Panc1 (cell line): ENCODE measurements at regions not wholly inside any gene's neighbourhood (a gene's known extent, or its start where the extent isn't known, plus 50 kb on each side); places are given as distances from the start of the nearest gene placed in this dataset.

Source experiments
- ATAC-seq: fragments of 200-7000 bp; cut with Tn5 transposase; 2 replicates; pipeline ENCODE4 v1.9.1; 2020; ENCODE audit warnings: mild to moderate bottlenecking, moderate library complexity
- BruUV-seq: library from RNA; stranded (reverse); fragments of 400-500 nt; replicated peaks from 2 replicates; lab custom pipeline; 2021; lab: Mats Ljungman, UMichigan
- CTCF ChIA-PET: fragments of 300-600 bp; sonication (Branson Sonifier 250); formaldehyde crosslinking; loops from one replicate; lab custom pipeline; 2022; ENCODE audit warnings: antibody characterized with exemption; lab: Charles Lee
- POLR2A ChIA-PET: fragments of 300-600 bp; sonication (Branson Sonifier 250); formaldehyde crosslinking; loops from one replicate; lab custom pipeline; 2022; ENCODE audit warnings: antibody characterized with exemption; lab: Charles Lee
- DNase-seq: peaks from one replicate; pipeline ENCODE4 v3.0.0-alpha.2; 2010; ENCODE audit warnings: low read depth, low spot score
- H3K27ac ChIP-seq: 2 replicates; pipeline ENCODE4 v1.5.1; 2011; ENCODE audit warnings: mild to moderate bottlenecking, low read length, inconsistent platforms
- H3K27me3 ChIP-seq: fragments of 200-500 bp; sonication (Bioruptor generic); 2 replicates; pipeline ENCODE4 v1.6.0; 2014; ENCODE audit warnings: low read length, inconsistent platforms; ENCODE audit not compliant: control insufficient read depth, insufficient read depth
- H3K36me3 ChIP-seq: fragments of 200-500 bp; sonication (Bioruptor generic); 2 replicates; pipeline ENCODE4 v1.5.1; 2014; ENCODE audit warnings: inconsistent platforms, mild to moderate bottlenecking, low read length, moderate library complexity; ENCODE audit not compliant: control insufficient read depth, insufficient read depth
- H3K4me1 ChIP-seq: 2 replicates; pipeline ENCODE4 v1.5.1; 2011; ENCODE audit warnings: inconsistent platforms, mild to moderate bottlenecking, low read length, moderate library complexity; ENCODE audit not compliant: control insufficient read depth, insufficient read depth
- H3K4me3 ChIP-seq, 2 experiments: 2 replicates each; pipeline ENCODE4 v1.5.1; 2011 to 2012; ENCODE audit warnings: low read depth in 2 of 2, low read length in 2 of 2, mild to moderate bottlenecking in 2 of 2, inconsistent platforms in 1 of 2, moderate library complexity in 1 of 2
- H3K9me3 ChIP-seq: fragments of 200-500 bp; sonication (Bioruptor generic); 2 replicates; pipeline ENCODE4 v1.5.1; 2014; ENCODE audit warnings: low read depth, mild to moderate bottlenecking, inconsistent platforms, low read length, moderate library complexity; ENCODE audit not compliant: control insufficient read depth, insufficient read depth
- POLR2AphosphoS5 ChIP-seq: IDR thresholded peaks from 2 replicates; pipeline ENCODE4 v1.6.1; 2012; ENCODE audit warnings: mild to moderate bottlenecking, low read depth, low read length, moderate library complexity
- SIN3A ChIP-seq: IDR thresholded peaks from 2 replicates; pipeline ENCODE4 v1.6.1; 2012; ENCODE audit warnings: low read depth, mild to moderate bottlenecking, low read length, moderate library complexity, borderline replicate concordance; ENCODE audit not compliant: insufficient read depth
- TCF7L2 ChIP-seq: IDR thresholded peaks from 2 replicates; pipeline ENCODE4 v1.6.1; 2011; ENCODE audit warnings: mild to moderate bottlenecking, low read depth, low read length, inconsistent platforms
- in situ Hi-C: cut with HindIII; loops from 2 replicates; pipeline ENCODE4 v1.10.0; 2016; ENCODE audit warnings: low sequenced_read_pairs, low pct_unique_long_range_greater_than_20kb
- intact Hi-C: fragments of 100-400 bp; cut with micrococcal nuclease; formaldehyde crosslinking; loops from one replicate; pipeline ENCODE4 v1.10.0; 2022; ENCODE audit not compliant: unreplicated experiment
- TF ChIP-seq, protein P1 (sequence below), 2 experiments: IDR thresholded peaks; 2 replicates each; pipeline ENCODE4 v1.6.1; 2011 to 2012; ENCODE audit warnings: low read depth in 2 of 2, control low read depth in 1 of 2, low read length in 1 of 2, mild to moderate bottlenecking in 1 of 2, moderate library complexity in 1 of 2; ENCODE audit not compliant: insufficient read depth in 1 of 2
- TF ChIP-seq, protein P2 (sequence below): fragments of 450-650 bp; IDR thresholded peaks from 2 replicates; pipeline ENCODE4 v1.5.1; 2017; ENCODE audit warnings: mild to moderate bottlenecking

DNA sequence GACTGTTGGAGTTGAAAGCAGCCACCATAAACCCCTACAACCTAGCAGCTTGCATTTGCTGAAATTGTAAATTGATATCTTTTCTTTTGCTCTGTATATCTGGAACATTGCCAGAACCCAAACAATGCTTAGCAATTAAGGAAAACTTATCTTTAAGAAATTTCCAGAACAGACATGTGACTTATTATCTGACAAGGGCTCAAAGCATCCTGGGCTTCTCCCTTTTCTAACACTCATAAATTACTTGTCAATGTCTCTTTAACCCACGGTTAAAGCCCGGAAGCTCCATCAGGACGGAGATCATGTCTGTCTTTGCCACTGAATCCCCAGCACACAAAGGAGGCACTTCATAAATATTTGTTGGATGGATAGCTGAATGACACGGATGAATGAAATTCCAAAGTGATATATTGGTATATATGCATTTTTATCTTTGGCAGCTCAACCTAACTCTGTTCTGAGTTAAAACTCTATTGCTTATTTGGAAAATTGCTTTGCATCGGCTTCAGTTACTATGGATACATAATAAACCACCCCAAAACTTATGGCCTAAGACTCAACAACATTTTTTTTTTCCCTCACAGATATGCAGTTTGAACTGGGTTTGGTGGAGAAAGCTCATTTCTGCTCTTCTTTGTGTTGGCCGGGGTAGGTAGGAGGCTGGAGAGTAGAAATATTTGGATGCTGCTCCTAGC lies 103.1 kb upstream of the CLINT1 start:
- TF ChIP-seq, protein P1, sequence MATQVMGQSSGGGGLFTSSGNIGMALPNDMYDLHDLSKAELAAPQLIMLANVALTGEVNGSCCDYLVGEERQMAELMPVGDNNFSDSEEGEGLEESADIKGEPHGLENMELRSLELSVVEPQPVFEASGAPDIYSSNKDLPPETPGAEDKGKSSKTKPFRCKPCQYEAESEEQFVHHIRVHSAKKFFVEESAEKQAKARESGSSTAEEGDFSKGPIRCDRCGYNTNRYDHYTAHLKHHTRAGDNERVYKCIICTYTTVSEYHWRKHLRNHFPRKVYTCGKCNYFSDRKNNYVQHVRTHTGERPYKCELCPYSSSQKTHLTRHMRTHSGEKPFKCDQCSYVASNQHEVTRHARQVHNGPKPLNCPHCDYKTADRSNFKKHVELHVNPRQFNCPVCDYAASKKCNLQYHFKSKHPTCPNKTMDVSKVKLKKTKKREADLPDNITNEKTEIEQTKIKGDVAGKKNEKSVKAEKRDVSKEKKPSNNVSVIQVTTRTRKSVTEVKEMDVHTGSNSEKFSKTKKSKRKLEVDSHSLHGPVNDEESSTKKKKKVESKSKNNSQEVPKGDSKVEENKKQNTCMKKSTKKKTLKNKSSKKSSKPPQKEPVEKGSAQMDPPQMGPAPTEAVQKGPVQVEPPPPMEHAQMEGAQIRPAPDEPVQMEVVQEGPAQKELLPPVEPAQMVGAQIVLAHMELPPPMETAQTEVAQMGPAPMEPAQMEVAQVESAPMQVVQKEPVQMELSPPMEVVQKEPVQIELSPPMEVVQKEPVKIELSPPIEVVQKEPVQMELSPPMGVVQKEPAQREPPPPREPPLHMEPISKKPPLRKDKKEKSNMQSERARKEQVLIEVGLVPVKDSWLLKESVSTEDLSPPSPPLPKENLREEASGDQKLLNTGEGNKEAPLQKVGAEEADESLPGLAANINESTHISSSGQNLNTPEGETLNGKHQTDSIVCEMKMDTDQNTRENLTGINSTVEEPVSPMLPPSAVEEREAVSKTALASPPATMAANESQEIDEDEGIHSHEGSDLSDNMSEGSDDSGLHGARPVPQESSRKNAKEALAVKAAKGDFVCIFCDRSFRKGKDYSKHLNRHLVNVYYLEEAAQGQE (IDR thresholded peaks at IDR 0.05; ENCODE audit: insufficient read depth in 1 of 2, low read depth in 2 of 2, low read length in 1 of 2): no peak
- TF ChIP-seq, protein P2, sequence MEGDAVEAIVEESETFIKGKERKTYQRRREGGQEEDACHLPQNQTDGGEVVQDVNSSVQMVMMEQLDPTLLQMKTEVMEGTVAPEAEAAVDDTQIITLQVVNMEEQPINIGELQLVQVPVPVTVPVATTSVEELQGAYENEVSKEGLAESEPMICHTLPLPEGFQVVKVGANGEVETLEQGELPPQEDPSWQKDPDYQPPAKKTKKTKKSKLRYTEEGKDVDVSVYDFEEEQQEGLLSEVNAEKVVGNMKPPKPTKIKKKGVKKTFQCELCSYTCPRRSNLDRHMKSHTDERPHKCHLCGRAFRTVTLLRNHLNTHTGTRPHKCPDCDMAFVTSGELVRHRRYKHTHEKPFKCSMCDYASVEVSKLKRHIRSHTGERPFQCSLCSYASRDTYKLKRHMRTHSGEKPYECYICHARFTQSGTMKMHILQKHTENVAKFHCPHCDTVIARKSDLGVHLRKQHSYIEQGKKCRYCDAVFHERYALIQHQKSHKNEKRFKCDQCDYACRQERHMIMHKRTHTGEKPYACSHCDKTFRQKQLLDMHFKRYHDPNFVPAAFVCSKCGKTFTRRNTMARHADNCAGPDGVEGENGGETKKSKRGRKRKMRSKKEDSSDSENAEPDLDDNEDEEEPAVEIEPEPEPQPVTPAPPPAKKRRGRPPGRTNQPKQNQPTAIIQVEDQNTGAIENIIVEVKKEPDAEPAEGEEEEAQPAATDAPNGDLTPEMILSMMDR: no peak
- TF ChIP-seq POLR2AphosphoS5: no peak
- no peak for TF ChIP-seq TCF7L2
- TF ChIP-seq SIN3A: no peak
- ATAC-seq (no peak), DNase-seq (no peak)
- intact Hi-C loops (no loop called here), in situ Hi-C loops (no loop called here)
- ChIA-PET CTCF (no interaction called here), POLR2A (no interaction called here)
- H3K4me1 ChIP-seq: no peaks in the 10 kb centered on the region
- H3K27me3 ChIP-seq: no peaks in the 10 kb centered on the region; the same call in 1 of the 2 replicates
- H3K27ac ChIP-seq: no peak overlapping the region
- H3K4me3 ChIP-seq: no peak overlapping the region
- no peaks in the 10 kb centered on the region for H3K36me3 ChIP-seq
- no TSS peak for BruUV-seq
- no peaks in the 10 kb centered on the region for H3K9me3 ChIP-seq

GRCh38 chr5:157961176-157961575 lies 102.2 kb upstream of the CLINT1 start:
- no peak for ATAC-seq
- no peaks in the 10 kb centered on the region for H3K36me3 ChIP-seq
- ChIA-PET CTCF (interaction anchor here (0.6 kb wide), 1 partner anchor 8 kb away, joined by 6 read pairs; no protein-coding TSS in a partner anchor), POLR2A (interaction anchor here (0.6 kb wide), 1 partner anchor 1270 kb away, joined by 3 read pairs; no protein-coding TSS in a partner anchor)
- H3K4me1 ChIP-seq: no peaks in the 10 kb centered on the region
- in situ Hi-C loops: no loop called here
- no TSS peak for BruUV-seq
- intact Hi-C loops: no loop called here
- no peak overlapping the region for H3K4me3 ChIP-seq
- TF ChIP-seq, protein P2: no peak
- TF ChIP-seq TCF7L2: no peak
- TF ChIP-seq, protein P1 (IDR thresholded peaks at IDR 0.05; ENCODE audit: insufficient read depth in 1 of 2, low read depth in 2 of 2, low read length in 1 of 2): no peak
- no peak for TF ChIP-seq SIN3A
- no peak for TF ChIP-seq POLR2AphosphoS5
- no peak for DNase-seq
- H3K27me3 ChIP-seq: no peaks in the 10 kb centered on the region; the same call in 1 of the 2 replicates
- no peak overlapping the region for H3K27ac ChIP-seq
- H3K9me3 ChIP-seq: no peaks in the 10 kb centered on the region
